H9 (cell line): ENCODE measurements at regions not wholly inside any gene's neighbourhood (a gene's known extent, or its start where the extent isn't known, plus 50 kb on each side); places are given as distances from the start of the nearest gene placed in this dataset.

ENCODE experiments used
- DNase-seq: peaks from one replicate; pipeline ENCODE4 v3.0.0-alpha.2; 2017
- H2AFZ ChIP-seq: one replicate; pipeline ENCODE4 v1.6.1; 2013; ENCODE audit warnings: mild to moderate bottlenecking, low read length, control low read depth, moderate library complexity
- H2AK5ac ChIP-seq: 2 replicates; pipeline ENCODE4 v1.6.1; 2013; ENCODE audit warnings: low read length, control low read depth, mixed read lengths; ENCODE audit not compliant: insufficient read length
- H2BK120ac ChIP-seq: one replicate; pipeline ENCODE4 v1.6.1; 2013; ENCODE audit warnings: low read depth, mild to moderate bottlenecking, low read length, control low read depth, inconsistent platforms; ENCODE audit not compliant: poor library complexity, severe bottlenecking
- H2BK12ac ChIP-seq: 2 replicates; pipeline ENCODE4 v1.6.1; 2013; ENCODE audit warnings: low read length, control low read depth, mixed read lengths, low read depth; ENCODE audit not compliant: insufficient read length
- H2BK15ac ChIP-seq: 2 replicates; pipeline ENCODE4 v1.6.1; 2013; ENCODE audit warnings: low read depth, low read length, control low read depth
- H2BK20ac ChIP-seq: one replicate; pipeline ENCODE4 v1.6.1; 2013; ENCODE audit warnings: low read depth, mild to moderate bottlenecking, low read length, control low read depth, inconsistent platforms; ENCODE audit not compliant: poor library complexity, severe bottlenecking
- H2BK5ac ChIP-seq: 2 replicates; pipeline ENCODE4 v1.6.1; 2013; ENCODE audit warnings: low read length, control low read depth, mixed read lengths; ENCODE audit not compliant: insufficient read length
- H3K14ac ChIP-seq: 2 replicates; pipeline ENCODE4 v1.6.1; 2013; ENCODE audit warnings: low read length, control low read depth; ENCODE audit not compliant: insufficient read depth
- H3K18ac ChIP-seq: 2 replicates; pipeline ENCODE4 v1.6.1; 2013; ENCODE audit warnings: low read depth, mild to moderate bottlenecking, mixed read lengths, low read length, control low read depth; ENCODE audit not compliant: insufficient read length
- H3K23ac ChIP-seq: 2 replicates; pipeline ENCODE4 v1.6.1; 2013; ENCODE audit warnings: low read length, control low read depth, mixed read lengths, low read depth; ENCODE audit not compliant: insufficient read length
- H3K23me2 ChIP-seq: 2 replicates; pipeline ENCODE4 v1.6.1; 2013; ENCODE audit warnings: low read depth, mild to moderate bottlenecking, mixed read lengths, low read length, control low read depth; ENCODE audit not compliant: insufficient read length, poor library complexity, severe bottlenecking
- H3K27ac ChIP-seq: 2 replicates; pipeline ENCODE4 v1.5.1; 2013; ENCODE audit warnings: low read length, control low read depth, mixed read lengths, low read depth; ENCODE audit not compliant: insufficient read length
- H3K27me3 ChIP-seq: 2 replicates; pipeline ENCODE4 v1.6.1; 2013; ENCODE audit warnings: low read length, control low read depth, inconsistent platforms; ENCODE audit not compliant: insufficient read depth
- H3K4ac ChIP-seq: 2 replicates; pipeline ENCODE4 v1.6.1; 2013; ENCODE audit warnings: low read depth, mild to moderate bottlenecking, control low read depth, inconsistent platforms, low read length, moderate library complexity
- H3K4me1 ChIP-seq: 2 replicates; pipeline ENCODE4 v1.6.1; 2013; ENCODE audit warnings: low read length, control low read depth, inconsistent platforms; ENCODE audit not compliant: insufficient read depth
- H3K4me2 ChIP-seq: 2 replicates; pipeline ENCODE4 v1.6.1; 2013; ENCODE audit warnings: low read length, control low read depth, mixed read lengths; ENCODE audit not compliant: insufficient read length, insufficient read depth
- H3K56ac ChIP-seq: 2 replicates; pipeline ENCODE4 v1.6.1; 2013; ENCODE audit warnings: low read depth, mild to moderate bottlenecking, mixed read lengths, low read length, control low read depth; ENCODE audit not compliant: insufficient read length
- H3K79me1 ChIP-seq: 2 replicates; pipeline ENCODE4 v1.6.1; 2013; ENCODE audit warnings: low read depth, mild to moderate bottlenecking, moderate library complexity, low read length, control low read depth, inconsistent platforms; ENCODE audit not compliant: insufficient read depth, poor library complexity, severe bottlenecking
- H3K79me2 ChIP-seq: 2 replicates; pipeline ENCODE4 v1.6.1; 2013; ENCODE audit warnings: low read length, control low read depth, inconsistent platforms; ENCODE audit not compliant: insufficient read depth
- H3K9ac ChIP-seq: 2 replicates; pipeline ENCODE4 v1.6.1; 2013; ENCODE audit warnings: low read length, control low read depth, mixed read lengths; ENCODE audit not compliant: insufficient read length; ENCODE audit errors: extremely low read depth
- H3K9me3 ChIP-seq: one replicate; pipeline ENCODE4 v1.6.1; 2013; ENCODE audit warnings: low read depth, low read length, inconsistent platforms; ENCODE audit not compliant: control insufficient read depth
- H3T11ph ChIP-seq: one replicate; pipeline ENCODE4 v1.6.1; 2013; ENCODE audit warnings: mild to moderate bottlenecking, low read length, control low read depth, inconsistent platforms
- H4K20me1 ChIP-seq: one replicate; pipeline ENCODE4 v1.6.1; 2013; ENCODE audit not compliant: control insufficient read depth, insufficient read length, insufficient read depth
- H4K5ac ChIP-seq: 2 replicates; pipeline ENCODE4 v1.6.1; 2013; ENCODE audit warnings: low read depth, mild to moderate bottlenecking, mixed read lengths, low read length, control low read depth; ENCODE audit not compliant: insufficient read length
- H4K8ac ChIP-seq: replicated peaks from 2 replicates; pipeline ENCODE4 v1.6.1; 2013; ENCODE audit warnings: low read length, control low read depth, mixed read lengths, low read depth; ENCODE audit not compliant: insufficient read length
- H4K91ac ChIP-seq: 2 replicates; pipeline ENCODE4 v1.6.1; 2013; ENCODE audit warnings: low read depth, mild to moderate bottlenecking, moderate library complexity, mixed read lengths, low read length, control low read depth; ENCODE audit not compliant: insufficient read length
- H3K27ac Mint-ChIP-seq, 3 experiments: 2 replicates in 2 of 3; 3 replicates in 1 of 3; pipeline ENCODE4 v1.8.0; 2020 to 2021; ENCODE audit warnings: mixed read lengths in 3 of 3, mild to moderate bottlenecking in 1 of 3, moderate library complexity in 1 of 3
- H3K27me3 Mint-ChIP-seq: 2 replicates; pipeline ENCODE4 v1.8.0; 2021; ENCODE audit warnings: low read depth, mild to moderate bottlenecking, moderate library complexity, mixed read lengths
- H3K36me3 Mint-ChIP-seq, 3 experiments: 2 replicates in 2 of 3; 3 replicates in 1 of 3; pipeline ENCODE4 v1.8.0; 2020 to 2021; ENCODE audit warnings: low read depth in 3 of 3, mixed read lengths in 3 of 3; ENCODE audit not compliant: insufficient read depth in 1 of 3
- H3K4me1 Mint-ChIP-seq, 2 experiments: 2 replicates each; pipeline ENCODE4 v1.8.0; 2020; ENCODE audit warnings: mixed read lengths in 2 of 2
- H3K4me3 Mint-ChIP-seq, 2 experiments: 2 replicates in 1 of 2; 3 replicates in 1 of 2; pipeline ENCODE4 v1.8.0; 2020 to 2021; ENCODE audit warnings: mild to moderate bottlenecking in 2 of 2, mixed read lengths in 2 of 2, moderate library complexity in 1 of 2
- H3K9me3 Mint-ChIP-seq, 2 experiments: 2 replicates in 1 of 2; 3 replicates in 1 of 2; pipeline ENCODE4 v1.8.0; 2020; ENCODE audit warnings: mild to moderate bottlenecking in 2 of 2, mixed read lengths in 2 of 2, moderate library complexity in 1 of 2
- WGBS: extraction: QIAGEN DNeasy Blood & Tissue Kit; methylation state at CpG from one replicate; pipeline ENCODE4 v1.1.7; 2013; ENCODE audit warnings: missing lambda C conversion rate, low lambda C conversion rate, mixed read lengths; ENCODE audit not compliant: insufficient read length; ENCODE audit errors: extremely low coverage; 5-methylcytosine and 5-hydroxymethylcytosine counted together
- TF ChIP-seq, protein P1 (sequence below): fragments of 200-600 bp; sonication (generic); conservative IDR thresholded peaks from 3 replicates; pipeline ENCODE4 v1.8.0; 2021; ENCODE audit warnings: antibody characterized with exemption, mild to moderate bottlenecking

DNA sequence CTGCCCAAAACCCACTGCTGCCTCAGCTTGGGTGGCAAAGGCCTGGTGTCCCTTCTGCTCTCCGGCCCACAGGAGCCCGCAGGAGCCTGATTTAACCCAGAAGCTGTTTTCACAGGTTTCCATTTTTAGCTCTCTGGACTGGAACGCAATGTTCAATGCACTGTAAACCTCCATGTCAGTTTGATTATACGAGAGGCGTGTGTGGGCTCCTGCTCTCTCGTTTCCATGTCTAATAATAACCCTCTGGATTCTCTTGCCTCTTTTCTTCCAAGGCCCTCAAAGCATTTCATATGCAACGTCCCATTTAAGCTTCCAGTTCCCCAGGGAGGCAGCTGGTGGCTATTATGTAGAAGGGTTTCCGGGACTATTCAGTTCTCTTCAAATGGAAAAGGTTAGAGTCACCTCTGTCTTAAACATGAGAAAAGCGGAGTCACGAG lies 161.1 kb downstream of the SUDS3 start:
- Mint-ChIP-seq H3K27me3 (no peaks in the 10 kb centered on the region; the same call in 1 of the 2 replicates), H3K4me3 (no peak overlapping the region), H3K27ac (peak overlapping the region; percentile 73 to 95 (median 89); a peak in 6 of 7 replicates), H3K4me1 (peaks cover 64 to 70% of the 10 kb centered on the region in 2 experiments), H3K9me3 (no peaks in the 10 kb centered on the region; a peak in 1 of 5 replicates), H3K36me3 (no peaks in the 10 kb centered on the region)
- Histone ChIP-seq H3K56ac (no peak overlapping the region), H3K79me1 (no peaks in the 10 kb centered on the region), H3K27ac (peak overlapping the region; percentile 87), H4K20me1 (no peaks in the 10 kb centered on the region), H3K18ac (no peak overlapping the region), H4K5ac (no peak overlapping the region), H3K4me1 (peaks cover 22% of the 10 kb centered on the region; the same call in 1 of the 2 replicates), H2BK15ac (no peak overlapping the region), H2AK5ac (no peak overlapping the region), H2BK12ac (peak overlapping the region; percentile 75), H3K14ac (no peak overlapping the region), H4K8ac (no peak overlapping the region), H2BK120ac (peak overlapping the region; percentile 29), H3K9ac (peak overlapping the region; percentile 34), H3T11ph (no peak overlapping the region), H3K79me2 (no peaks in the 10 kb centered on the region), H2BK20ac (no peak overlapping the region), H3K27me3 (no peaks in the 10 kb centered on the region), H2BK5ac (peak overlapping the region; percentile 84), H3K4me2 (no peak overlapping the region), H3K23ac (no peak overlapping the region), H3K23me2 (no peaks in the 10 kb centered on the region), H3K9me3 (no peaks in the 10 kb centered on the region), H4K91ac (peak overlapping the region; percentile 17), H3K4ac (no peak overlapping the region), H2AFZ (no peak overlapping the region)
- no CpG with 5 or more reads among the region's 10 CpGs for WGBS
- peak; percentile 58 for DNase-seq
- TF ChIP-seq, protein P1, sequence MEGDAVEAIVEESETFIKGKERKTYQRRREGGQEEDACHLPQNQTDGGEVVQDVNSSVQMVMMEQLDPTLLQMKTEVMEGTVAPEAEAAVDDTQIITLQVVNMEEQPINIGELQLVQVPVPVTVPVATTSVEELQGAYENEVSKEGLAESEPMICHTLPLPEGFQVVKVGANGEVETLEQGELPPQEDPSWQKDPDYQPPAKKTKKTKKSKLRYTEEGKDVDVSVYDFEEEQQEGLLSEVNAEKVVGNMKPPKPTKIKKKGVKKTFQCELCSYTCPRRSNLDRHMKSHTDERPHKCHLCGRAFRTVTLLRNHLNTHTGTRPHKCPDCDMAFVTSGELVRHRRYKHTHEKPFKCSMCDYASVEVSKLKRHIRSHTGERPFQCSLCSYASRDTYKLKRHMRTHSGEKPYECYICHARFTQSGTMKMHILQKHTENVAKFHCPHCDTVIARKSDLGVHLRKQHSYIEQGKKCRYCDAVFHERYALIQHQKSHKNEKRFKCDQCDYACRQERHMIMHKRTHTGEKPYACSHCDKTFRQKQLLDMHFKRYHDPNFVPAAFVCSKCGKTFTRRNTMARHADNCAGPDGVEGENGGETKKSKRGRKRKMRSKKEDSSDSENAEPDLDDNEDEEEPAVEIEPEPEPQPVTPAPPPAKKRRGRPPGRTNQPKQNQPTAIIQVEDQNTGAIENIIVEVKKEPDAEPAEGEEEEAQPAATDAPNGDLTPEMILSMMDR, result no peak
